HepG2 (cell line): ENCODE measurements at regions not wholly inside any gene's neighbourhood (a gene's known extent, or its start where the extent isn't known, plus 50 kb on each side); places are given as distances from the start of the nearest gene placed in this dataset.

Experiments
- CHD4 ChIP-seq: fragments of 200-600 bp; sonication (generic); IDR thresholded peaks from 2 replicates; pipeline ENCODE4 v1.7.0; 2017; ENCODE audit warnings: mild to moderate bottlenecking, low read length, borderline replicate concordance
- ESRRA ChIP-seq: sonication (generic); formaldehyde crosslinking; IDR thresholded peaks from 2 replicates; pipeline ENCODE4 v1.5.1; 2020; ENCODE audit warnings: mild to moderate bottlenecking, low read depth, missing genetic modification reagents
- POLR2A ChIP-seq, 2 experiments: IDR thresholded peaks; 2 replicates each; pipeline ENCODE4 v1.6.1; 2011; ENCODE audit warnings: low read depth in 2 of 2, low read length in 2 of 2, mild to moderate bottlenecking in 1 of 2, moderate library complexity in 1 of 2; ENCODE audit not compliant: insufficient read depth in 1 of 2
- POLR2AphosphoS5 ChIP-seq: IDR thresholded peaks from 2 replicates; pipeline ENCODE4 v1.6.1; 2012; ENCODE audit warnings: low read depth, low read length
- RAD21 ChIP-seq: fragments of 450-650 bp; formaldehyde crosslinking; IDR thresholded peaks from 2 replicates; pipeline ENCODE4 v1.5.0; 2020; ENCODE audit warnings: mild to moderate bottlenecking
- ZNF703 ChIP-seq: sonication (generic); formaldehyde crosslinking; IDR thresholded peaks from 2 replicates; pipeline ENCODE4 v1.5.1; 2020; ENCODE audit warnings: missing genetic modification reagents, mild to moderate bottlenecking, moderate library complexity, borderline replicate concordance
- ZNF749 ChIP-seq: sonication (generic); formaldehyde crosslinking; IDR thresholded peaks from 2 replicates; pipeline ENCODE4 v1.8.0; 2022; ENCODE audit warnings: mild to moderate bottlenecking, missing genetic modification reagents, moderate library complexity, borderline replicate concordance
- TF ChIP-seq, protein P1 (sequence below): sonication (generic); formaldehyde crosslinking; IDR thresholded peaks from 2 replicates; pipeline ENCODE4 v1.5.0; 2020; ENCODE audit warnings: mild to moderate bottlenecking, missing genetic modification reagents, moderate library complexity
- TF ChIP-seq, protein P2 (sequence below): sonication (generic); formaldehyde crosslinking; IDR thresholded peaks from 2 replicates; pipeline ENCODE4 v1.4.0; 2020; ENCODE audit warnings: mild to moderate bottlenecking, missing genetic modification reagents, borderline replicate concordance
- TF ChIP-seq, protein P3 (sequence below): sonication (generic); formaldehyde crosslinking; IDR thresholded peaks from 2 replicates; pipeline ENCODE4 v1.4.0; 2020; ENCODE audit warnings: missing genetic modification reagents

DNA sequence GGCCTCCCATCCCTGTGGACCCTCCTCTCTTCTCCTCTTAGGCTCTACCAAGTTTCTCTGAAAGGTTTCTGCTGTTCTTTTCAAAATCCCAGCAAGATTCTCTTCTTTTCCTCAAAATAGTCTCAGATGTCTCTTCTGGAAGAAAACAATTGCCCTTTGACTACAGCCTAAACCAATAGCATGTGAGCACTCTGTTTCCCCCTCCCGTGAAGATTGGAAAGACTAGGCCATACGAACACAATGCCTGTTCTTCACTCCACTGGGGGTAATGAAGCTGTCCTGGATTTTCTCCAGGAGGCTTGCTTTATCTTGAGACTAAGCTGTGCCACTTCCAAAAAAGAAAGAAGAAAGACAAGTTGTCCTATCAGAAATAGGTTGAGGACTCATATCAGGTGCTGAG is 178.7 kb upstream of the MCTP2 start:
- TF ChIP-seq POLR2A (IDR thresholded peaks at IDR 0.05; ENCODE audit: insufficient read depth in 1 of 2, low read depth in 2 of 2, low read length in 2 of 2) (no peak), POLR2AphosphoS5 (no peak), CHD4 (no peak), ZNF703 (CRISPR knock-in tag) (no peak), RAD21 (no peak), ESRRA (no peak), ZNF749 (no peak)
- TF ChIP-seq, protein P1, sequence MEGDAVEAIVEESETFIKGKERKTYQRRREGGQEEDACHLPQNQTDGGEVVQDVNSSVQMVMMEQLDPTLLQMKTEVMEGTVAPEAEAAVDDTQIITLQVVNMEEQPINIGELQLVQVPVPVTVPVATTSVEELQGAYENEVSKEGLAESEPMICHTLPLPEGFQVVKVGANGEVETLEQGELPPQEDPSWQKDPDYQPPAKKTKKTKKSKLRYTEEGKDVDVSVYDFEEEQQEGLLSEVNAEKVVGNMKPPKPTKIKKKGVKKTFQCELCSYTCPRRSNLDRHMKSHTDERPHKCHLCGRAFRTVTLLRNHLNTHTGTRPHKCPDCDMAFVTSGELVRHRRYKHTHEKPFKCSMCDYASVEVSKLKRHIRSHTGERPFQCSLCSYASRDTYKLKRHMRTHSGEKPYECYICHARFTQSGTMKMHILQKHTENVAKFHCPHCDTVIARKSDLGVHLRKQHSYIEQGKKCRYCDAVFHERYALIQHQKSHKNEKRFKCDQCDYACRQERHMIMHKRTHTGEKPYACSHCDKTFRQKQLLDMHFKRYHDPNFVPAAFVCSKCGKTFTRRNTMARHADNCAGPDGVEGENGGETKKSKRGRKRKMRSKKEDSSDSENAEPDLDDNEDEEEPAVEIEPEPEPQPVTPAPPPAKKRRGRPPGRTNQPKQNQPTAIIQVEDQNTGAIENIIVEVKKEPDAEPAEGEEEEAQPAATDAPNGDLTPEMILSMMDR, result no peak
- TF ChIP-seq, protein P2, sequence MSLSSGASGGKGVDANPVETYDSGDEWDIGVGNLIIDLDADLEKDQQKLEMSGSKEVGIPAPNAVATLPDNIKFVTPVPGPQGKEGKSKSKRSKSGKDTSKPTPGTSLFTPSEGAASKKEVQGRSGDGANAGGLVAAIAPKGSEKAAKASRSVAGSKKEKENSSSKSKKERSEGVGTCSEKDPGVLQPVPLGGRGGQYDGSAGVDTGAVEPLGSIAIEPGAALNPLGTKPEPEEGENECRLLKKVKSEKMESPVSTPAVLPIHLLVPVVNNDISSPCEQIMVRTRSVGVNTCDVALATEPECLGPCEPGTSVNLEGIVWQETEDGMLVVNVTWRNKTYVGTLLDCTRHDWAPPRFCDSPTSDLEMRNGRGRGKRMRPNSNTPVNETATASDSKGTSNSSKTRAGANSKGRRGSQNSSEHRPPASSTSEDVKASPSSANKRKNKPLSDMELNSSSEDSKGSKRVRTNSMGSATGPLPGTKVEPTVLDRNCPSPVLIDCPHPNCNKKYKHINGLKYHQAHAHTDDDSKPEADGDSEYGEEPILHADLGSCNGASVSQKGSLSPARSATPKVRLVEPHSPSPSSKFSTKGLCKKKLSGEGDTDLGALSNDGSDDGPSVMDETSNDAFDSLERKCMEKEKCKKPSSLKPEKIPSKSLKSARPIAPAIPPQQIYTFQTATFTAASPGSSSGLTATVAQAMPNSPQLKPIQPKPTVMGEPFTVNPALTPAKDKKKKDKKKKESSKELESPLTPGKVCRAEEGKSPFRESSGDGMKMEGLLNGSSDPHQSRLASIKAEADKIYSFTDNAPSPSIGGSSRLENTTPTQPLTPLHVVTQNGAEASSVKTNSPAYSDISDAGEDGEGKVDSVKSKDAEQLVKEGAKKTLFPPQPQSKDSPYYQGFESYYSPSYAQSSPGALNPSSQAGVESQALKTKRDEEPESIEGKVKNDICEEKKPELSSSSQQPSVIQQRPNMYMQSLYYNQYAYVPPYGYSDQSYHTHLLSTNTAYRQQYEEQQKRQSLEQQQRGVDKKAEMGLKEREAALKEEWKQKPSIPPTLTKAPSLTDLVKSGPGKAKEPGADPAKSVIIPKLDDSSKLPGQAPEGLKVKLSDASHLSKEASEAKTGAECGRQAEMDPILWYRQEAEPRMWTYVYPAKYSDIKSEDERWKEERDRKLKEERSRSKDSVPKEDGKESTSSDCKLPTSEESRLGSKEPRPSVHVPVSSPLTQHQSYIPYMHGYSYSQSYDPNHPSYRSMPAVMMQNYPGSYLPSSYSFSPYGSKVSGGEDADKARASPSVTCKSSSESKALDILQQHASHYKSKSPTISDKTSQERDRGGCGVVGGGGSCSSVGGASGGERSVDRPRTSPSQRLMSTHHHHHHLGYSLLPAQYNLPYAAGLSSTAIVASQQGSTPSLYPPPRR, result no peak
- TF ChIP-seq, protein P3, sequence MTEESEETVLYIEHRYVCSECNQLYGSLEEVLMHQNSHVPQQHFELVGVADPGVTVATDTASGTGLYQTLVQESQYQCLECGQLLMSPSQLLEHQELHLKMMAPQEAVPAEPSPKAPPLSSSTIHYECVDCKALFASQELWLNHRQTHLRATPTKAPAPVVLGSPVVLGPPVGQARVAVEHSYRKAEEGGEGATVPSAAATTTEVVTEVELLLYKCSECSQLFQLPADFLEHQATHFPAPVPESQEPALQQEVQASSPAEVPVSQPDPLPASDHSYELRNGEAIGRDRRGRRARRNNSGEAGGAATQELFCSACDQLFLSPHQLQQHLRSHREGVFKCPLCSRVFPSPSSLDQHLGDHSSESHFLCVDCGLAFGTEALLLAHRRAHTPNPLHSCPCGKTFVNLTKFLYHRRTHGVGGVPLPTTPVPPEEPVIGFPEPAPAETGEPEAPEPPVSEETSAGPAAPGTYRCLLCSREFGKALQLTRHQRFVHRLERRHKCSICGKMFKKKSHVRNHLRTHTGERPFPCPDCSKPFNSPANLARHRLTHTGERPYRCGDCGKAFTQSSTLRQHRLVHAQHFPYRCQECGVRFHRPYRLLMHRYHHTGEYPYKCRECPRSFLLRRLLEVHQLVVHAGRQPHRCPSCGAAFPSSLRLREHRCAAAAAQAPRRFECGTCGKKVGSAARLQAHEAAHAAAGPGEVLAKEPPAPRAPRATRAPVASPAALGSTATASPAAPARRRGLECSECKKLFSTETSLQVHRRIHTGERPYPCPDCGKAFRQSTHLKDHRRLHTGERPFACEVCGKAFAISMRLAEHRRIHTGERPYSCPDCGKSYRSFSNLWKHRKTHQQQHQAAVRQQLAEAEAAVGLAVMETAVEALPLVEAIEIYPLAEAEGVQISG (CRISPR knock-in tag), result no peak
